ENCODE measurements at regions not wholly inside any gene's neighbourhood (a gene's known extent, or its start where the extent isn't known, plus 50 kb on each side); places are given as distances from the start of the nearest gene placed in this dataset.
A peak's percentile ranks its signal among the peaks of the same experiment; 100 is the strongest.

GRCh38 chr20:39290575-39290974, 328.4 kb downstream of the DHX35 start:
- DNase-seq (ENCODE audit: low read depth in 1 of 2, low spot score in 1 of 2) = no peak
- H3K4me3 ChIP-seq (replicated peaks; ENCODE audit: insufficient read depth, low read length) = no peak overlapping the region

DNA sequence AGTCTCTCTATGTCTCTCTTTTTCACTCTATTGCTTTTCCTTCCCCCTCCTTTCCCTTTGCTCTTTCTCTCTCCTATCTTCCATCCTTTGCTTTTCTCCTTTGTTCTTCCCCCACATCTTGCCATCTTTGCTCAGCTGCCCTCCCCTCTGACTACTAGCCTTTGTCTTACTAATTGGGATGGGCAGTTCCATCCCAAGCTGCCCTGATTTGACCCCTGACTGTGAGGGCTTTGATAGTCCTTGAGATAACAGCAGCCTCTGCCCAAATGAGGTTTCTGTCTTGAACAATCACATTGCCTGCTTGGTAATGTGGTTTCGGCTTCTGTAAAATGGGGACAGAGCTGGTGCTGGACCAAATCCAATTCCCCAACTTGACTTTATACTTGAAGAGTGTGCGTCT, 327.7 kb downstream of the DHX35 start:
- Histone ChIP-seq H3K4me3 (replicated peaks; ENCODE audit: insufficient read depth, low read length) (no peak overlapping the region), H3K27me3 (ENCODE audit: insufficient read depth, poor library complexity, severe bottlenecking) (no peaks in the 10 kb centered on the region), H3K27ac (replicated peaks) (no peak overlapping the region)
- no peak for DNase-seq (ENCODE audit: low read depth in 1 of 2, low spot score in 1 of 2)
- TF ChIP-seq REST (IDR thresholded peaks at IDR 0.05; ENCODE audit: insufficient replicate concordance, low read depth) = no peak
- TF ChIP-seq SPI1 (IDR thresholded peaks at IDR 0.05; ENCODE audit: borderline replicate concordance, low read depth) = no peak
- TF ChIP-seq, protein P1, sequence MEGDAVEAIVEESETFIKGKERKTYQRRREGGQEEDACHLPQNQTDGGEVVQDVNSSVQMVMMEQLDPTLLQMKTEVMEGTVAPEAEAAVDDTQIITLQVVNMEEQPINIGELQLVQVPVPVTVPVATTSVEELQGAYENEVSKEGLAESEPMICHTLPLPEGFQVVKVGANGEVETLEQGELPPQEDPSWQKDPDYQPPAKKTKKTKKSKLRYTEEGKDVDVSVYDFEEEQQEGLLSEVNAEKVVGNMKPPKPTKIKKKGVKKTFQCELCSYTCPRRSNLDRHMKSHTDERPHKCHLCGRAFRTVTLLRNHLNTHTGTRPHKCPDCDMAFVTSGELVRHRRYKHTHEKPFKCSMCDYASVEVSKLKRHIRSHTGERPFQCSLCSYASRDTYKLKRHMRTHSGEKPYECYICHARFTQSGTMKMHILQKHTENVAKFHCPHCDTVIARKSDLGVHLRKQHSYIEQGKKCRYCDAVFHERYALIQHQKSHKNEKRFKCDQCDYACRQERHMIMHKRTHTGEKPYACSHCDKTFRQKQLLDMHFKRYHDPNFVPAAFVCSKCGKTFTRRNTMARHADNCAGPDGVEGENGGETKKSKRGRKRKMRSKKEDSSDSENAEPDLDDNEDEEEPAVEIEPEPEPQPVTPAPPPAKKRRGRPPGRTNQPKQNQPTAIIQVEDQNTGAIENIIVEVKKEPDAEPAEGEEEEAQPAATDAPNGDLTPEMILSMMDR (IDR thresholded peaks at IDR 0.05; ENCODE audit: insufficient read depth, low read length) = no peak
- no peak for TF ChIP-seq POLR2AphosphoS5 (IDR thresholded peaks at IDR 0.05; ENCODE audit: low read depth)
- TF ChIP-seq GABPA (IDR thresholded peaks at IDR 0.05; ENCODE audit: low read depth) = no peak

More at GRCh38 chr20:39290575-39290974, 328.4 kb downstream of the DHX35 start:
- Histone ChIP-seq H3K27me3 (ENCODE audit: insufficient read depth, poor library complexity, severe bottlenecking) (no peaks in the 10 kb centered on the region), H3K27ac (replicated peaks) (no peak overlapping the region)
- TF ChIP-seq POLR2AphosphoS5 (IDR thresholded peaks at IDR 0.05; ENCODE audit: low read depth) (no peak), SPI1 (IDR thresholded peaks at IDR 0.05; ENCODE audit: borderline replicate concordance, low read depth) (no peak), REST (IDR thresholded peaks at IDR 0.05; ENCODE audit: insufficient replicate concordance, low read depth) (no peak), GABPA (IDR thresholded peaks at IDR 0.05; ENCODE audit: low read depth) (no peak)
- TF ChIP-seq, protein P1 (IDR thresholded peaks at IDR 0.05; ENCODE audit: insufficient read depth, low read length) = no peak

- TF ChIP-seq, protein P1 (IDR thresholded peaks at IDR 0.05; ENCODE audit: insufficient read depth, low read length) = peak; percentile 6
- TF ChIP-seq GABPA (IDR thresholded peaks at IDR 0.05; ENCODE audit: low read depth) = no peak
- Histone ChIP-seq H3K27me3 (ENCODE audit: insufficient read depth, poor library complexity, severe bottlenecking) (no peaks in the 10 kb centered on the region), H3K27ac (replicated peaks) (no peak overlapping the region), H3K4me3 (replicated peaks; ENCODE audit: insufficient read depth, low read length) (no peak overlapping the region)
- no peak for DNase-seq (ENCODE audit: low read depth in 1 of 2, low spot score in 1 of 2)
These were observed 327.2 kb downstream of the DHX35 start for GRCh38 chr20:39289316-39289715.

DNA sequence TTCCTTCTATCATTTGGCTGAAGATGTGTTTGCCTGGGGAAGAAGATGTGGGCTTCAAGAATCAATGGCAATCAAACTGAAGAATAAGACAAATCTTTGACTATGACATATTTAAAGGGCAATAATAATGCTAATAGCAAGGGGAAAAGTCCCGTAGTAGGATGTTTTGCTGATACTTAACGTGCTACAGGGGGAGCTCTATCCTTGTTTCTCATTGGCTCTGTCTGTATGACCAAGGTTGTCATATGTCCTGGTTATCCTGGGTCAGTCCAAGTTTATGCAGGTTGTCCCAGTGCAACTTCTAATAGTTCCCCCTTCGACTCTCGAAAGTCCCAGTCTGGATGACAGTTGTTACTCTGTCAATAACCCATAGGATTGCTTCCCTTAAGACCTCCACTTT, 321.3 kb downstream of the DHX35 start:
- Histone ChIP-seq H3K27me3 (ENCODE audit: insufficient read depth, poor library complexity, severe bottlenecking) (no peaks in the 10 kb centered on the region), H3K27ac (replicated peaks) (no peak overlapping the region), H3K4me3 (replicated peaks; ENCODE audit: insufficient read depth, low read length) (no peak overlapping the region)
- no peak for TF ChIP-seq POLR2AphosphoS5 (IDR thresholded peaks at IDR 0.05; ENCODE audit: low read depth)
- TF ChIP-seq SPI1 (IDR thresholded peaks at IDR 0.05; ENCODE audit: borderline replicate concordance, low read depth) = no peak
- no peak for TF ChIP-seq GABPA (IDR thresholded peaks at IDR 0.05; ENCODE audit: low read depth)
- TF ChIP-seq, protein P1 (IDR thresholded peaks at IDR 0.05; ENCODE audit: insufficient read depth, low read length) = no peak
- no peak for TF ChIP-seq REST (IDR thresholded peaks at IDR 0.05; ENCODE audit: insufficient replicate concordance, low read depth)
- DNase-seq (ENCODE audit: low read depth in 1 of 2, low spot score in 1 of 2) = no peak
